Liver (tissue), 8 donors: ENCODE measurements at regions not wholly inside any gene's neighbourhood (a gene's known extent, or its start where the extent isn't known, plus 50 kb on each side); places are given as distances from the start of the nearest gene placed in this dataset.

Experiments
- DNase-seq: peaks from one replicate; pipeline ENCODE4 v3.0.0-alpha.2; 2017; ENCODE audit warnings: low spot score
- H3K27ac ChIP-seq, 2 donors: one replicate each; pipeline ENCODE4 v1.7.0; 2013; ENCODE audit warnings: inconsistent platforms in 2 of 2, low read length in 2 of 2, control low read depth in 1 of 2, low read depth in 1 of 2, mild to moderate bottlenecking in 1 of 2
- H3K27me3 ChIP-seq, 4 donors: one replicate each; pipeline versions ENCODE4 v1.6.1 to v1.7.0; 2013; ENCODE audit warnings: low read length in 3 of 4, inconsistent platforms in 1 of 4, mild to moderate bottlenecking in 1 of 4, moderate library complexity in 1 of 4; ENCODE audit not compliant: control insufficient read depth in 4 of 4, insufficient read depth in 4 of 4
- H3K36me3 ChIP-seq, 4 donors: one replicate each; pipeline versions ENCODE4 v1.6.1 to v1.7.0; 2013; ENCODE audit warnings: low read length in 3 of 4, mild to moderate bottlenecking in 3 of 4, low read depth in 1 of 4, moderate library complexity in 1 of 4; ENCODE audit not compliant: control insufficient read depth in 4 of 4, insufficient read depth in 3 of 4
- H3K4me1 ChIP-seq, 4 donors: one replicate each; pipeline versions ENCODE4 v1.6.1 to v1.7.0; 2013; ENCODE audit warnings: low read length in 3 of 4, mild to moderate bottlenecking in 3 of 4, moderate library complexity in 1 of 4; ENCODE audit not compliant: control insufficient read depth in 4 of 4, insufficient read depth in 4 of 4
- H3K4me3 ChIP-seq, 3 donors: one replicate each; pipeline versions ENCODE4 v1.6.1 to v1.7.0; 2013; ENCODE audit warnings: low read length in 3 of 3, control low read depth in 1 of 3, low read depth in 1 of 3, mild to moderate bottlenecking in 1 of 3
- H3K9ac ChIP-seq, 2 donors: one replicate each; pipeline ENCODE4 v1.7.0; 2013; ENCODE audit warnings: low read length in 2 of 2, mild to moderate bottlenecking in 2 of 2, moderate library complexity in 2 of 2, control low read depth in 1 of 2, low read depth in 1 of 2
- H3K9me3 ChIP-seq, 4 donors: one replicate each; pipeline versions ENCODE4 v1.6.1 to v1.7.0; 2013; ENCODE audit warnings: low read length in 3 of 4; ENCODE audit not compliant: control insufficient read depth in 4 of 4
- ATF3 ChIP-seq: IDR thresholded peaks from 2 replicates; pipeline ENCODE4 v1.6.1; 2016; ENCODE audit warnings: antibody characterized with exemption
- EGR1 ChIP-seq, 2 donors: IDR thresholded peaks; 2 replicates each; pipeline ENCODE4 v1.6.1; 2016 to 2018; ENCODE audit warnings: antibody characterized with exemption in 2 of 2, low read depth in 2 of 2
- FOXA1 ChIP-seq: IDR thresholded peaks from 2 replicates; pipeline ENCODE4 v1.6.1; 2016; ENCODE audit warnings: antibody characterized with exemption
- FOXA2 ChIP-seq: IDR thresholded peaks from 2 replicates; pipeline ENCODE4 v1.6.1; 2016; ENCODE audit warnings: antibody characterized with exemption
- GABPA ChIP-seq, 2 donors: IDR thresholded peaks in 1 of 2; conservative IDR thresholded peaks in 1 of 2; 2 replicates each; pipeline ENCODE4 v1.6.1; 2016; ENCODE audit warnings: antibody characterized with exemption in 2 of 2, mild to moderate bottlenecking in 1 of 2, moderate library complexity in 1 of 2
- HNF4A ChIP-seq, 2 donors: conservative IDR thresholded peaks; 2 replicates each; pipeline ENCODE4 v1.6.1; 2016; ENCODE audit warnings: antibody characterized with exemption in 2 of 2, mild to moderate bottlenecking in 2 of 2
- HNF4G ChIP-seq: IDR thresholded peaks from 2 replicates; pipeline ENCODE4 v1.6.1; 2016; ENCODE audit warnings: antibody characterized with exemption
- JUND ChIP-seq, 2 donors: IDR thresholded peaks; 2 replicates each; pipeline ENCODE4 v1.6.1; 2016; ENCODE audit warnings: antibody characterized with exemption in 2 of 2
- MAX ChIP-seq: IDR thresholded peaks from 2 replicates; pipeline ENCODE4 v1.6.1; 2016; ENCODE audit warnings: antibody characterized with exemption
- NR2F2 ChIP-seq: IDR thresholded peaks from 2 replicates; pipeline ENCODE4 v1.6.1; 2016; ENCODE audit warnings: antibody characterized with exemption
- RAD21 ChIP-seq, 2 donors: IDR thresholded peaks; 2 replicates each; pipeline ENCODE4 v1.6.1; 2016; ENCODE audit warnings: antibody characterized with exemption in 2 of 2, mild to moderate bottlenecking in 2 of 2
- RXRA ChIP-seq, 2 donors: IDR thresholded peaks; 2 replicates each; pipeline ENCODE4 v1.6.1; 2017 to 2018; ENCODE audit warnings: antibody characterized with exemption in 2 of 2, mild to moderate bottlenecking in 1 of 2
- SP1 ChIP-seq: IDR thresholded peaks from 2 replicates; pipeline ENCODE4 v1.6.1; 2018; ENCODE audit warnings: antibody characterized with exemption, mild to moderate bottlenecking
- TAF1 ChIP-seq: conservative IDR thresholded peaks from 2 replicates; pipeline ENCODE4 v1.6.1; 2016; ENCODE audit warnings: antibody characterized with exemption, mild to moderate bottlenecking
- YY1 ChIP-seq: IDR thresholded peaks from 2 replicates; pipeline ENCODE4 v1.6.1; 2016; ENCODE audit warnings: antibody characterized with exemption, mild to moderate bottlenecking
- WGBS: extraction: QIAGEN DNeasy Blood & Tissue Kit; methylation state at CpG from one replicate; pipeline ENCODE4 v1.1.7; 2013; 5-methylcytosine and 5-hydroxymethylcytosine counted together
- TF ChIP-seq, protein P1 (sequence below): fragments of 150-350 bp; IDR thresholded peaks from 2 replicates; pipeline ENCODE4 v1.5.1; 2017; ENCODE audit warnings: improper control_type of control experiment, low read depth, low read length; ENCODE audit not compliant: missing input control
- TF ChIP-seq, protein P2 (sequence below): IDR thresholded peaks from 2 replicates; pipeline ENCODE4 v1.6.1; 2016; ENCODE audit warnings: antibody characterized with exemption
- TF ChIP-seq, protein P3 (sequence below): IDR thresholded peaks from 2 replicates; pipeline ENCODE4 v1.6.1; 2016; ENCODE audit warnings: antibody characterized with exemption, mild to moderate bottlenecking
- donor health status: healthy.
- donor health status: healthy.
- donor health status: healthy.
- donor health status: healthy.
- donor health status: healthy.

DNA sequence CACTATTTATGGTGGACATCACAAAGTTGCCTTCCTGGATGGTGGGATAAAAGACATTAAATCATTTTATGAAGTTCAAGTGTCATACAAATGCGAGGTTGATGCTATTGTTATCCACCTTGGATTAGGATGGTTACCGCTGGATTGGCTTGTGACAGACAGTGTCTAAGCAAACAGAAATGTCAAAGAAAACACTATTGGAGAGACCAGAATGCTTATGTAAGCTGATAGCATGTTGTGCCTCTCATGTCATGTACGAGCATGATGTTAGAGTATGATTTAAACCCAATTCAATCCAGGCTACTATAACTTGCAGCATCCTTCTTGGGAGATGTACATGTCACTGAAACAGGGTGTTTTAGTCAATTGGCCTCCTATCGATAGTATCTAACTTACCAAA, 178.8 kb upstream of the C9orf72 start:
- TF ChIP-seq, protein P1, sequence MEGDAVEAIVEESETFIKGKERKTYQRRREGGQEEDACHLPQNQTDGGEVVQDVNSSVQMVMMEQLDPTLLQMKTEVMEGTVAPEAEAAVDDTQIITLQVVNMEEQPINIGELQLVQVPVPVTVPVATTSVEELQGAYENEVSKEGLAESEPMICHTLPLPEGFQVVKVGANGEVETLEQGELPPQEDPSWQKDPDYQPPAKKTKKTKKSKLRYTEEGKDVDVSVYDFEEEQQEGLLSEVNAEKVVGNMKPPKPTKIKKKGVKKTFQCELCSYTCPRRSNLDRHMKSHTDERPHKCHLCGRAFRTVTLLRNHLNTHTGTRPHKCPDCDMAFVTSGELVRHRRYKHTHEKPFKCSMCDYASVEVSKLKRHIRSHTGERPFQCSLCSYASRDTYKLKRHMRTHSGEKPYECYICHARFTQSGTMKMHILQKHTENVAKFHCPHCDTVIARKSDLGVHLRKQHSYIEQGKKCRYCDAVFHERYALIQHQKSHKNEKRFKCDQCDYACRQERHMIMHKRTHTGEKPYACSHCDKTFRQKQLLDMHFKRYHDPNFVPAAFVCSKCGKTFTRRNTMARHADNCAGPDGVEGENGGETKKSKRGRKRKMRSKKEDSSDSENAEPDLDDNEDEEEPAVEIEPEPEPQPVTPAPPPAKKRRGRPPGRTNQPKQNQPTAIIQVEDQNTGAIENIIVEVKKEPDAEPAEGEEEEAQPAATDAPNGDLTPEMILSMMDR: no peak
- no peak for TF ChIP-seq EGR1 (IDR thresholded peaks at IDR 0.05; ENCODE audit: low read depth in 2 of 2)
- no peak for TF ChIP-seq JUND (IDR thresholded peaks at IDR 0.05)
- TF ChIP-seq FOXA2: no peak
- no peak for TF ChIP-seq NR2F2
- no peak for TF ChIP-seq YY1
- TF ChIP-seq HNF4A (conservative IDR thresholded peaks at IDR 0.05): no peak
- TF ChIP-seq, protein P2, sequence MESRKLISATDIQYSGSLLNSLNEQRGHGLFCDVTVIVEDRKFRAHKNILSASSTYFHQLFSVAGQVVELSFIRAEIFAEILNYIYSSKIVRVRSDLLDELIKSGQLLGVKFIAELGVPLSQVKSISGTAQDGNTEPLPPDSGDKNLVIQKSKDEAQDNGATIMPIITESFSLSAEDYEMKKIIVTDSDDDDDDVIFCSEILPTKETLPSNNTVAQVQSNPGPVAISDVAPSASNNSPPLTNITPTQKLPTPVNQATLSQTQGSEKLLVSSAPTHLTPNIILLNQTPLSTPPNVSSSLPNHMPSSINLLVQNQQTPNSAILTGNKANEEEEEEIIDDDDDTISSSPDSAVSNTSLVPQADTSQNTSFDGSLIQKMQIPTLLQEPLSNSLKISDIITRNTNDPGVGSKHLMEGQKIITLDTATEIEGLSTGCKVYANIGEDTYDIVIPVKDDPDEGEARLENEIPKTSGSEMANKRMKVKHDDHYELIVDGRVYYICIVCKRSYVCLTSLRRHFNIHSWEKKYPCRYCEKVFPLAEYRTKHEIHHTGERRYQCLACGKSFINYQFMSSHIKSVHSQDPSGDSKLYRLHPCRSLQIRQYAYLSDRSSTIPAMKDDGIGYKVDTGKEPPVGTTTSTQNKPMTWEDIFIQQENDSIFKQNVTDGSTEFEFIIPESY: no peak
- TF ChIP-seq ATF3: no peak
- no peak for TF ChIP-seq RXRA (IDR thresholded peaks at IDR 0.05)
- TF ChIP-seq FOXA1: no peak
- TF ChIP-seq MAX: no peak
- no peak for TF ChIP-seq RAD21 (IDR thresholded peaks at IDR 0.05)
- TF ChIP-seq SP1: no peak
- no peak for TF ChIP-seq HNF4G
- TF ChIP-seq, protein P3, sequence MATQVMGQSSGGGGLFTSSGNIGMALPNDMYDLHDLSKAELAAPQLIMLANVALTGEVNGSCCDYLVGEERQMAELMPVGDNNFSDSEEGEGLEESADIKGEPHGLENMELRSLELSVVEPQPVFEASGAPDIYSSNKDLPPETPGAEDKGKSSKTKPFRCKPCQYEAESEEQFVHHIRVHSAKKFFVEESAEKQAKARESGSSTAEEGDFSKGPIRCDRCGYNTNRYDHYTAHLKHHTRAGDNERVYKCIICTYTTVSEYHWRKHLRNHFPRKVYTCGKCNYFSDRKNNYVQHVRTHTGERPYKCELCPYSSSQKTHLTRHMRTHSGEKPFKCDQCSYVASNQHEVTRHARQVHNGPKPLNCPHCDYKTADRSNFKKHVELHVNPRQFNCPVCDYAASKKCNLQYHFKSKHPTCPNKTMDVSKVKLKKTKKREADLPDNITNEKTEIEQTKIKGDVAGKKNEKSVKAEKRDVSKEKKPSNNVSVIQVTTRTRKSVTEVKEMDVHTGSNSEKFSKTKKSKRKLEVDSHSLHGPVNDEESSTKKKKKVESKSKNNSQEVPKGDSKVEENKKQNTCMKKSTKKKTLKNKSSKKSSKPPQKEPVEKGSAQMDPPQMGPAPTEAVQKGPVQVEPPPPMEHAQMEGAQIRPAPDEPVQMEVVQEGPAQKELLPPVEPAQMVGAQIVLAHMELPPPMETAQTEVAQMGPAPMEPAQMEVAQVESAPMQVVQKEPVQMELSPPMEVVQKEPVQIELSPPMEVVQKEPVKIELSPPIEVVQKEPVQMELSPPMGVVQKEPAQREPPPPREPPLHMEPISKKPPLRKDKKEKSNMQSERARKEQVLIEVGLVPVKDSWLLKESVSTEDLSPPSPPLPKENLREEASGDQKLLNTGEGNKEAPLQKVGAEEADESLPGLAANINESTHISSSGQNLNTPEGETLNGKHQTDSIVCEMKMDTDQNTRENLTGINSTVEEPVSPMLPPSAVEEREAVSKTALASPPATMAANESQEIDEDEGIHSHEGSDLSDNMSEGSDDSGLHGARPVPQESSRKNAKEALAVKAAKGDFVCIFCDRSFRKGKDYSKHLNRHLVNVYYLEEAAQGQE: no peak
- no peak for TF ChIP-seq TAF1
- TF ChIP-seq GABPA (IDR thresholded peaks at IDR 0.05 in 1 of 2, conservative IDR thresholded peaks at IDR 0.05 in 1 of 2): no peak
- Histone ChIP-seq H3K27me3 (no peaks in the 10 kb centered on the region), H3K4me1 (no peaks in the 10 kb centered on the region), H3K9me3 (no peaks in the 10 kb centered on the region), H3K9ac (no peak overlapping the region), H3K36me3 (no peaks in the 10 kb centered on the region), H3K4me3 (no peak overlapping the region), H3K27ac (no peak overlapping the region)
- WGBS: 87% methylated on average over 4 of the region's 4 CpGs
- no peak for DNase-seq

DNA sequence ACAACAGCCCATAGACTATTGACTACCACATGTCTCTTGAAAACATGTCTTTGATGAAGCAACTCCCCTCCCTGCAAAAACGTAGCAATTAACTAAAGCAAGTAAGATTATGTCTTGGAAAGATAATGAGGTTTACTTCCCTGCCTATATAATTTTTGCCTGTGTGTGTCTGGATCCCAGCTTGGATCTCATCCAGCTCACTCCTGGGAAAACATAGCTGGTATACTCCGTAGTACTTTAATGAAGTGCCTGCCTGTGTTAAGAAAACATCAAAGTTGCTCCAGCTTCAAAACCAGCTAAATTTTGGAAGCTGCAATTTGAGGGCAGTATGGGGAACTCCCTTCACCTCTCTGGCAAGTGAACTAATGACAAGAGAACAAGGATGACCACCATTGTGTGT, 182.6 kb upstream of the C9orf72 start:
- 52% methylated on average over 2 of the region's 2 CpGs for WGBS
- Histone ChIP-seq H3K4me1 (no peaks in the 10 kb centered on the region), H3K27ac (no peak overlapping the region), H3K9ac (no peak overlapping the region), H3K27me3 (no peaks in the 10 kb centered on the region), H3K4me3 (no peak overlapping the region), H3K36me3 (no peaks in the 10 kb centered on the region), H3K9me3 (no peaks in the 10 kb centered on the region)
- DNase-seq: no peak
- no peak for TF ChIP-seq FOXA1
